Lower lobe of right lung (tissue), 2 donors: ENCODE measurements at regions not wholly inside any gene's neighbourhood (a gene's known extent, or its start where the extent isn't known, plus 50 kb on each side); places are given as distances from the start of the nearest gene placed in this dataset.
"Not testable (repeated sequence)": the region's sequence is repeated elsewhere in the genome, so short reads cannot be mapped to it uniquely, and the experiment has no call there.

Experiments
- ATAC-seq, 2 donors: fragments of 200-7000 bp; cut with Tn5 transposase; one replicate each; pipeline ENCODE4 v1.9.1; 2020 to 2022; ENCODE audit warnings: mild to moderate bottlenecking in 2 of 2, moderate library complexity in 2 of 2
- DNase-seq: peaks from one replicate; pipeline ENCODE4 v3.0.0-alpha.2; 2020
- H3K27ac ChIP-seq: fragments of 200-600 bp; one replicate; pipeline ENCODE4 v1.8.0; 2022
- H3K27me3 ChIP-seq: fragments of 200-600 bp; one replicate; pipeline ENCODE4 v1.8.0; 2022; ENCODE audit warnings: low read depth
- H3K36me3 ChIP-seq: fragments of 200-600 bp; one replicate; pipeline ENCODE4 v1.8.0; 2022; ENCODE audit warnings: mild to moderate bottlenecking
- H3K4me1 ChIP-seq: fragments of 200-600 bp; one replicate; pipeline ENCODE4 v1.8.0; 2022
- H3K4me3 ChIP-seq: fragments of 200-600 bp; one replicate; pipeline ENCODE4 v1.8.0; 2022; ENCODE audit warnings: mild to moderate bottlenecking
- H3K9me3 ChIP-seq: fragments of 200-600 bp; one replicate; pipeline ENCODE4 v1.8.0; 2022
- intact Hi-C: fragments of 100-400 bp; cut with DNase I; formaldehyde crosslinking; loops from one replicate; pipeline ENCODE4 v1.11.0; 2022
- TF ChIP-seq, protein P1 (sequence below): fragments of 200-600 bp; IDR thresholded peaks from one replicate; pipeline ENCODE4 v1.8.0; 2022; ENCODE audit warnings: antibody characterized with exemption, mild to moderate bottlenecking
- donor health status: DM: no; HTN: yes; CAD: no; lungs with severe emphysema.

DNA sequence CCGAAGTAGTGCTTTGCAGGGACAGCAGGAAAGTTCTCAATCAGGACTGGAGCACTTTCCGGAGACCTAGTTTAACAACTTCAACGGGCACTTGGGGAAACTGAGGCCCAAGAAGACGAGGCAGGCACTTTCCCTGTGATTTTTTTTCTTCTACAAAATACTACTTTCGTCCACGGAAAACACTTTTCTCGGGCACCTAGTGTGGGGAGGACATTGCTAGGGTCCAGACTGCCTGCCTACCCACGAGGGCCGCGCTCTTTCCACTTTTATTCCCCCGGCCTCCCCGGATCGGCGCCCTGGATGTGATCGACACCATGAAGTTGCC, 125.4 kb upstream of the CXorf66 start:
- no peak for ATAC-seq
- peaks cover 5% of the 10 kb centered on the region for H3K27me3 ChIP-seq
- intact Hi-C loops = no loop called here

DNA sequence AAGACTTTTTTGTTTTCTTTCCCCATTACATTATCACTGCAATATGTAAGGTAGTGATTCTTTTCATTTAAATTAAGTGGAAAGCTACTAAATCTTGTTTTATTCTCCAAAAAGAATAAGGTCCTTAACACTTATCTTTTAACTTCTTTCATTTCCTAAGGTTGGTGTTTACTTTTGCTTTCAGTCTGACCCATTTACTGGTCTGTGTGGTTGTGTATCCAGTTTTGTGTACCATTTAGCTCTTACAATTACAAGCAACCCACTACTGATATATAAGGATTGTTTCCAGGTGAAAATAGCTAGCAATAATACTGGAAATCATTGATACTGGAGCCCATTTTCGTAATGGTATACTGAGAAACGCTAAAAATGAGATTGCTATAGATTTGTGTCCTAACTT, 123.1 kb upstream of the CXorf66 start:
- Histone ChIP-seq H3K27ac (no peak overlapping the region), H3K9me3 (no peaks in the 10 kb centered on the region), H3K4me3 (no peak overlapping the region), H3K36me3 (no peaks in the 10 kb centered on the region), H3K4me1 (no peaks in the 10 kb centered on the region), H3K27me3 (peaks cover 5% of the 10 kb centered on the region)
- no peak for ATAC-seq
- TF ChIP-seq, protein P1, sequence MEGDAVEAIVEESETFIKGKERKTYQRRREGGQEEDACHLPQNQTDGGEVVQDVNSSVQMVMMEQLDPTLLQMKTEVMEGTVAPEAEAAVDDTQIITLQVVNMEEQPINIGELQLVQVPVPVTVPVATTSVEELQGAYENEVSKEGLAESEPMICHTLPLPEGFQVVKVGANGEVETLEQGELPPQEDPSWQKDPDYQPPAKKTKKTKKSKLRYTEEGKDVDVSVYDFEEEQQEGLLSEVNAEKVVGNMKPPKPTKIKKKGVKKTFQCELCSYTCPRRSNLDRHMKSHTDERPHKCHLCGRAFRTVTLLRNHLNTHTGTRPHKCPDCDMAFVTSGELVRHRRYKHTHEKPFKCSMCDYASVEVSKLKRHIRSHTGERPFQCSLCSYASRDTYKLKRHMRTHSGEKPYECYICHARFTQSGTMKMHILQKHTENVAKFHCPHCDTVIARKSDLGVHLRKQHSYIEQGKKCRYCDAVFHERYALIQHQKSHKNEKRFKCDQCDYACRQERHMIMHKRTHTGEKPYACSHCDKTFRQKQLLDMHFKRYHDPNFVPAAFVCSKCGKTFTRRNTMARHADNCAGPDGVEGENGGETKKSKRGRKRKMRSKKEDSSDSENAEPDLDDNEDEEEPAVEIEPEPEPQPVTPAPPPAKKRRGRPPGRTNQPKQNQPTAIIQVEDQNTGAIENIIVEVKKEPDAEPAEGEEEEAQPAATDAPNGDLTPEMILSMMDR = no peak
- DNase-seq = no peak
- intact Hi-C loops = no loop called here

More for the DNA sequence above, 125.4 kb upstream of the CXorf66 start:
- H3K4me1 ChIP-seq = no peaks in the 10 kb centered on the region
- DNase-seq = no peak
- no peak overlapping the region for H3K27ac ChIP-seq
- TF ChIP-seq, protein P1 = no peak
- H3K36me3 ChIP-seq = no peaks in the 10 kb centered on the region
- no peaks in the 10 kb centered on the region for H3K9me3 ChIP-seq
- H3K4me3 ChIP-seq = peak overlapping the region; percentile 37

DNA sequence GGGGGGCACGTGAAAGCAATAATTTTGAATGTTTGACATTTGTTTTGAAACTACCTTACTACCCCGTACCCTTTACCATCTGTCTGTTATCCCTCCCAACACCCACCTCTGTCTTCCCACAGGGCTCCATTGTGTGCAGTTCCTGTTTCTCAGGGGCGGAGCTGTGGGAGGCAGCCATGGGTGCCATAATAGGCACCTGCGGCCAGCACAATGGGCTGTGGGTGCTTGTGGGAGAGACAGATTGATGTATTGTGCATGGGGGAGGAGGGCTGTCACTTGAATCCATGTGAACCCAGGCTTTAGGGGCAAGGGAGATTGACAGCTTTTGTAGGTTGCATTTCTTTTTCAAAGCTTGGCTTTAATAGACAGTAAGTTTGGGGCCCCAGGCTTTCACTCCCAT, 122.6 kb upstream of the CXorf66 start:
- Histone ChIP-seq H3K9me3 (no peaks in the 10 kb centered on the region), H3K27ac (no peak overlapping the region), H3K36me3 (no peaks in the 10 kb centered on the region), H3K27me3 (peaks cover 5% of the 10 kb centered on the region), H3K4me1 (no peaks in the 10 kb centered on the region), H3K4me3 (no peak overlapping the region)
- TF ChIP-seq, protein P1 = no peak
- no peak for ATAC-seq
- DNase-seq = no peak
- intact Hi-C loops = no loop called here

DNA sequence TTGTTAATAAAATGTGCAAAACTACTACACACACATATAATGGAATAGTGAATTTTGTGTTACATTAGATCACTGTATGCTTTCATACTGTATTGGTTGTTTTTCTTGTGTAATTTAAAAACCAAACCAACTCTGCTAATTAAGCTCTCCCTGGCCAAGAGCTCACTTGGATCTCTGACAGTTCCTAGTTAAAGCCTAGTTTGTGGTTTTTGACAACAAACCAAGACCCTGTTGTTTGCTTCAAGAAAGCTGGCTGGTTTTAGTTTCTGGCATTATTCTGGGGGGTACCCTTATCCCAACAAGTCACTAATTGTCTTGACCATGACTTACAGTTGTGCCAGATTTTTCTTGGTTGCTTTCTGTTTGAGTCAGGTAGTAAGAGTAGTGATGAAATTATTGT, 121.4 kb upstream of the CXorf66 start:
- H3K4me3 ChIP-seq = no peak overlapping the region
- TF ChIP-seq, protein P1 = no peak
- DNase-seq = no peak
- H3K4me1 ChIP-seq = no peaks in the 10 kb centered on the region
- no peak for ATAC-seq
- intact Hi-C loops = no loop called here
- no peak overlapping the region for H3K27ac ChIP-seq
- H3K9me3 ChIP-seq = no peaks in the 10 kb centered on the region
- H3K36me3 ChIP-seq = no peaks in the 10 kb centered on the region
- H3K27me3 ChIP-seq = peaks cover 5% of the 10 kb centered on the region

DNA sequence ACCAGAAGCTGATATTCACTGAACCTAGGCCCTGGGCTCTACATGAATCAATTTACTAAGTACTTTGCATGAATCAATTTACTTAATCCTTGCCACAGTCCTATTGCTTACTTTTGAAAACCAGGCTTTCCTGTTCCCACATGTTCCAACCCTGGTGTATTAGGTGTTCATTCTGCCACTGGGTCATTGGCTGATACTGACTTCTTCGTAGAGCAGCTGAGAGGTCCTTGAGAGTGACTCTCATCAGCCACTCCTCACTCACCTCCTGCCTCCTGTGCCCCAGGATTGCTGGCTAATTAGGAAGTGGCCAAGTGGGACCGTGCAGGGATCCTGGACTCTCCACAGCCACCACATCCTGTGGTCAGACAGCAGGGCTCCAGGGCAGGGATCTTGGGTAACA, 109.5 kb upstream of the CXorf66 start:
- DNase-seq, H3K27ac ChIP-seq, H3K4me3 ChIP-seq, H3K27me3 ChIP-seq, intact Hi-C loops, H3K36me3 ChIP-seq, H3K9me3 ChIP-seq, H3K4me1 ChIP-seq: not testable (repeated sequence)
- ATAC-seq = peak; percentile 35 to 64

DNA sequence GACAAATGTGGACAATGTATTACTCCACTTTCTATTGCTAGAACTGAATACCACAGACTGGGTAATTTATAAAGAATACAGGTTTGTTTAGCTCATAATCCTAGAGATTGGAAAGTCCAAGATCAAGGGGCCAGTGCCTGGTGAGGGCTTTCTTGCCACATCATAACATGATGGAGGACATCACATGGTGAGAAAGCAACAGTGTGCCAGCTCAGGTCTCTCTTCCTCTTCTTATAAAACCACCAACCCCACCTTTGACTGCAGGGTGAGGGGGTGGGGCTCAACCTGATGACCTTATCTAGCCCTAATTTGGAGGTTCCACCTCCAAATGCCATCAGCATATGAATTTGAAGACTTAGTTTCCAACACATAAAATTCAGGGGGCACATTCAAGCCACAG, 105.7 kb upstream of the CXorf66 start:
- no peak for ATAC-seq
- H3K27ac ChIP-seq = no peak overlapping the region

More for the DNA sequence above, 105.7 kb upstream of the CXorf66 start:
- no peaks in the 10 kb centered on the region for H3K4me1 ChIP-seq
- TF ChIP-seq, protein P1 = no peak
- H3K9me3 ChIP-seq = no peaks in the 10 kb centered on the region
- H3K27me3 ChIP-seq = no peaks in the 10 kb centered on the region
- intact Hi-C loops = no loop called here
- H3K36me3 ChIP-seq = no peaks in the 10 kb centered on the region
- DNase-seq = no peak
- no peak overlapping the region for H3K4me3 ChIP-seq
